ENCODE measurements at regions not wholly inside any gene's neighbourhood (a gene's known extent, or its start where the extent isn't known, plus 50 kb on each side); places are given as distances from the start of the nearest gene placed in this dataset.

DNA sequence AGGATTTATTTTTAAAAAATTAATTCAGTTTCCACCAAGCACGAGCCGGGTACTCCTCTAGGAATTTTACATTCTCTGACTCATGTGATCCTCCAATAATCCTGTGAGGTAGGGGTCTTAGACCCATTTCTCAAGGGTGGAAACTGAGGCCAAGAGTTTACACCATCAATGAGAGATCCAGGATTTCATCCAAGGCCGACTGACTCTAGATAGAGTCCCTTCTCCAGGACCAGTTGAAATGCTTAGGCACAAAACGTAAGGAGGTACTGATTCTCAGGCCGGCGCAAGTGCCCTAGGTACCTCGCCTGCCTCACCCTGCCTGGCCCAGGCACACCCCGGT, 95.7 kb upstream of the DUSP5 start:
- CTCF ChIA-PET: no interaction called here
- TF ChIP-seq, protein P1, sequence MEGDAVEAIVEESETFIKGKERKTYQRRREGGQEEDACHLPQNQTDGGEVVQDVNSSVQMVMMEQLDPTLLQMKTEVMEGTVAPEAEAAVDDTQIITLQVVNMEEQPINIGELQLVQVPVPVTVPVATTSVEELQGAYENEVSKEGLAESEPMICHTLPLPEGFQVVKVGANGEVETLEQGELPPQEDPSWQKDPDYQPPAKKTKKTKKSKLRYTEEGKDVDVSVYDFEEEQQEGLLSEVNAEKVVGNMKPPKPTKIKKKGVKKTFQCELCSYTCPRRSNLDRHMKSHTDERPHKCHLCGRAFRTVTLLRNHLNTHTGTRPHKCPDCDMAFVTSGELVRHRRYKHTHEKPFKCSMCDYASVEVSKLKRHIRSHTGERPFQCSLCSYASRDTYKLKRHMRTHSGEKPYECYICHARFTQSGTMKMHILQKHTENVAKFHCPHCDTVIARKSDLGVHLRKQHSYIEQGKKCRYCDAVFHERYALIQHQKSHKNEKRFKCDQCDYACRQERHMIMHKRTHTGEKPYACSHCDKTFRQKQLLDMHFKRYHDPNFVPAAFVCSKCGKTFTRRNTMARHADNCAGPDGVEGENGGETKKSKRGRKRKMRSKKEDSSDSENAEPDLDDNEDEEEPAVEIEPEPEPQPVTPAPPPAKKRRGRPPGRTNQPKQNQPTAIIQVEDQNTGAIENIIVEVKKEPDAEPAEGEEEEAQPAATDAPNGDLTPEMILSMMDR (IDR thresholded peaks at IDR 0.05): no peak
- H3K27ac Mint-ChIP-seq: no peak overlapping the region
- intact Hi-C loops (cut with micrococcal nuclease): no loop called here
- H3K27me3 Mint-ChIP-seq: peaks cover 1% of the 10 kb centered on the region
- H3K36me3 Mint-ChIP-seq (ENCODE audit: low read depth): no peaks in the 10 kb centered on the region
- H3K4me1 Mint-ChIP-seq (ENCODE audit: low read depth): peaks cover 1% of the 10 kb centered on the region
- H3K4me3 Mint-ChIP-seq: no peak overlapping the region
- no peaks in the 10 kb centered on the region for H3K9me3 Mint-ChIP-seq
- POLR2A ChIA-PET: interaction anchor here (1.6 kb wide), 1 partner anchor 12 kb away, joined by 3 read pairs; no protein-coding TSS in a partner anchor
- ATAC-seq (no peak), DNase-seq (no peak)

DNA sequence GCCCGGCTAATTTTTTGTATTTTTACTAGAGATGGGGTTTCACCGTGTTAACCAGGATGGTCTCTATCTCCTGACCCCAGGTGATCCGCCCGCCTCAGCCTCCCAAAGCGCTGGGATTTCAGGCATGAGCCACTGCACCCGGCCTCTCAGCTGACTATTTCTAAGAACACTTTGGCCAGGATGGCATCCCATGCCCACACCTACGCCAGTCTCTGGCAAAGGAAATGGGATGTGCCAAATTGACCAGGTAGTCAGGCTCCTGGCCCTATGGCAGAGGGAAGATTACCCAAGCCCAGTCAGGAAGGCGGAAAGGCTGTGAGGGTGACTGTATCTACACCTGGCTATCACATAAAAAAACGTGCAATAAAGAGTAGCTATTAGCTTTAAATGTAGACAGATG, 94.1 kb upstream of the DUSP5 start:
- no peak overlapping the region for H3K4me3 Mint-ChIP-seq
- H3K27me3 Mint-ChIP-seq: peaks cover 2% of the 10 kb centered on the region
- H3K27ac Mint-ChIP-seq: no peak overlapping the region
- CTCF ChIA-PET: no interaction called here
- no peaks in the 10 kb centered on the region for H3K9me3 Mint-ChIP-seq
- ATAC-seq (no peak), DNase-seq (no peak)
- H3K4me1 Mint-ChIP-seq (ENCODE audit: low read depth): no peaks in the 10 kb centered on the region
- TF ChIP-seq, protein P1 (IDR thresholded peaks at IDR 0.05): no peak
- H3K36me3 Mint-ChIP-seq (ENCODE audit: low read depth): no peaks in the 10 kb centered on the region
- intact Hi-C loops (cut with micrococcal nuclease): no loop called here
- POLR2A ChIA-PET: interaction anchor here (0.7 to 1.6 kb wide), 2 partner anchors 11 to 107 kb away, joined by 3 read pairs; no protein-coding TSS in a partner anchor

DNA sequence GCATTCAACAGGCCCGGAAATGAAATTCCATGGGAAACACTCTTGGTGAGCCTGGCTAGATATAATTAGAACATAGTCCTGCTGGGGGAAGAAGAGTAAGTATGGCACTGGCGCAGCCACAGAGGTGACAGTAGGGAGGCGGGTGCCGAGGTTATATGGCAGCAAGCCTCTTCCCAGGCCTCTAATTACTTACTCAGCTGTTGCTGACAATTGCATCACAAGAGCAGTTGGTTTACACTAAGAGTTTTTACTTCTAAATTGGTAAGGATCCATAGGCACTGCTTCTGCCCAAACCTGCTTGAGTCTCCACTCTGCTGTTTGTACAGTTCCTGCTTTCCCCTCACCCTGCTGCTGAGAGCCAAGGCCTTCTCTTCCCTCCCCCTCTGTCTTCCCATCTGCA, 93.3 kb upstream of the DUSP5 start:
- Mint-ChIP-seq H3K27ac (no peak overlapping the region), H3K4me1 (ENCODE audit: low read depth) (no peaks in the 10 kb centered on the region), H3K36me3 (ENCODE audit: low read depth) (no peaks in the 10 kb centered on the region), H3K27me3 (peaks cover 2% of the 10 kb centered on the region), H3K4me3 (no peak overlapping the region), H3K9me3 (no peaks in the 10 kb centered on the region)
- ATAC-seq (no peak), DNase-seq (no peak)
- CTCF ChIA-PET: no interaction called here
- intact Hi-C loops (cut with micrococcal nuclease): no loop called here
- TF ChIP-seq, protein P1 (IDR thresholded peaks at IDR 0.05): no peak
- POLR2A ChIA-PET: no interaction called here

DNA sequence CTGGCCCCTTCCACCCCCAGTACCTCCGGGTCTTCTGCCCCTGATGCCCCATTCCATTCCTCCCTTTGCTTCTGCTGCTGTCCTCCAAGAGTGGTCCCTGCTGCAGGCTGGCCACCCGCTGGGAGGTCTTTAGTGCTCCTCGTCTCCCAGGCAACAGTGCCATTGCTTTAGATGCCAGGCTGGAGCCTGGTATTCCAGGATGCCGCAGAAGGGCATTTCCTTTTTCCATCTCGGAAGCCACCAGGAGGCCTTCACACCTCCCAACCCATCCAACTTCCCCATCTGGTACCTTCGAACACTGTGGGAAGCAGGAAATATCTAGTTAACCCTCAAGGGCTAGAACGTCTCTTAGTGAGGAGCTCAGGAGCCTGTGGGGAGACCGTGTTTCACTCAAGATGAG, 92.9 kb upstream of the DUSP5 start:
- intact Hi-C loops (cut with micrococcal nuclease): no loop called here
- Mint-ChIP-seq H3K36me3 (ENCODE audit: low read depth) (no peaks in the 10 kb centered on the region), H3K4me3 (no peak overlapping the region), H3K9me3 (no peaks in the 10 kb centered on the region), H3K27me3 (peaks cover 2% of the 10 kb centered on the region), H3K27ac (no peak overlapping the region), H3K4me1 (ENCODE audit: low read depth) (peaks cover under 1% of the 10 kb centered on the region)
- ATAC-seq (no peak), DNase-seq (no peak)
- TF ChIP-seq, protein P1 (IDR thresholded peaks at IDR 0.05): no peak
- ChIA-PET POLR2A (interaction anchor here (0.9 to 1.1 kb wide), 2 partner anchors 14 to 32 kb away, joined by 3 read pairs; no protein-coding TSS in a partner anchor), CTCF (interaction anchor here (1.3 kb wide), 1 partner anchor 33 kb away, joined by 4 read pairs; no protein-coding TSS in a partner anchor)

DNA sequence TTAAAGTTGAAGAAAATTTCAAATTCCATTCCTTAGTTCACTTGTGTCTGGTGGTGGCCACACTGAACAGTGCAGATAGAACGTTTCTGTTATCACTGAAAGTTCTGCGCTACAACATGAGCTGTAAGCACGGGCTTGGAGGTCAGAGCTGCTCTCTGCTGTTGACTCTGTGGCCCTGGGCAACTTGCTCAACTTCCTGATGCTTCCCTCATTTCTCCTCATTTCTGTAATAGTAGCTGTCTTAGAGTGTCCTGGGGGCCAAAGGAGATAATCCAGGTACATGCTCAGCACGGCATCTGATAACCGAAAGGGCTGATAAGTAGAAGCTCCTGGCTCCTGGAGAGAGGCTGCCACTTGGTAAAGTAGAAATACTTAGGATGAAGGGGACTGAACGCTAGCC, 92.3 kb upstream of the DUSP5 start:
- Mint-ChIP-seq H3K9me3 (no peaks in the 10 kb centered on the region), H3K27me3 (peaks cover 2% of the 10 kb centered on the region), H3K4me1 (ENCODE audit: low read depth) (peaks cover 6% of the 10 kb centered on the region), H3K4me3 (no peak overlapping the region), H3K36me3 (ENCODE audit: low read depth) (no peaks in the 10 kb centered on the region), H3K27ac (no peak overlapping the region)
- POLR2A ChIA-PET: interaction anchor here (0.9 to 1.1 kb wide), 2 partner anchors 13 to 33 kb away, joined by 3 read pairs; no protein-coding TSS in a partner anchor
- ATAC-seq (no peak), DNase-seq (no peak)
- intact Hi-C loops (cut with micrococcal nuclease): no loop called here
- CTCF ChIA-PET: interaction anchor here (0.6 to 1.3 kb wide), 2 partner anchors 33 to 44 kb away, joined by 3 to 4 read pairs; no protein-coding TSS in a partner anchor
- TF ChIP-seq, protein P1 (IDR thresholded peaks at IDR 0.05): no peak

Measured in activated CD8-positive, alpha-beta T cell treated with anti-CD3 and anti-CD28 coated beads for 36 hours (primary cell).